SK-N-SH (cell line): ENCODE measurements at regions not wholly inside any gene's neighbourhood (a gene's known extent, or its start where the extent isn't known, plus 50 kb on each side); places are given as distances from the start of the nearest gene placed in this dataset.

Experiments
- EP300 ChIP-seq, 2 experiments: IDR thresholded peaks; 2 replicates each; pipeline versions ENCODE4 v1.4.0 to v1.6.1; 2012; ENCODE audit warnings: borderline replicate concordance in 1 of 2, low read depth in 1 of 2, low read length in 1 of 2
- EZH2phosphoT487 ChIP-seq: fragments of 200-600 bp; sonication (generic); IDR thresholded peaks from 2 replicates; pipeline ENCODE4 v1.6.1; 2017; ENCODE audit warnings: low read depth, mixed run types, mild to moderate bottlenecking, antibody characterized with exemption, moderate library complexity, borderline replicate concordance
- GATA2 ChIP-seq: sonication (generic); formaldehyde crosslinking; IDR thresholded peaks from 2 replicates; pipeline ENCODE4 v1.5.0; 2020; ENCODE audit warnings: mild to moderate bottlenecking, missing genetic modification reagents
- JUND ChIP-seq: IDR thresholded peaks from 2 replicates; pipeline ENCODE4 v1.4.0; 2012
- MEF2A ChIP-seq: IDR thresholded peaks from 2 replicates; pipeline ENCODE4 v1.4.0; 2012; ENCODE audit warnings: low read depth, borderline replicate concordance
- NFIC ChIP-seq: IDR thresholded peaks from 2 replicates; pipeline ENCODE4 v1.4.0; 2012; ENCODE audit warnings: borderline replicate concordance
- RFX5 ChIP-seq: IDR thresholded peaks from 2 replicates; pipeline ENCODE4 v1.6.1; 2012; ENCODE audit warnings: mild to moderate bottlenecking, improper control_type of control experiment, low read length
- RXRA ChIP-seq: IDR thresholded peaks from 2 replicates; pipeline ENCODE4 v1.4.0; 2012; ENCODE audit warnings: low read depth, mild to moderate bottlenecking, borderline replicate concordance
- SIN3A ChIP-seq: IDR thresholded peaks from 2 replicates; pipeline ENCODE4 v1.6.1; 2012; ENCODE audit warnings: low read depth, mild to moderate bottlenecking, low read length, moderate library complexity, borderline replicate concordance
- SMC3 ChIP-seq: IDR thresholded peaks from 2 replicates; pipeline ENCODE4 v1.6.1; 2012; ENCODE audit warnings: low read depth, low read length, improper control_type of control experiment
- TAF1 ChIP-seq: IDR thresholded peaks from 2 replicates; pipeline ENCODE4 v1.6.1; 2012; ENCODE audit warnings: low read depth, mild to moderate bottlenecking, low read length, moderate library complexity, borderline replicate concordance
- TEAD4 ChIP-seq: IDR thresholded peaks from 2 replicates; pipeline ENCODE4 v1.4.0; 2012; ENCODE audit warnings: mild to moderate bottlenecking, borderline replicate concordance; ENCODE audit not compliant: insufficient read depth
- TF ChIP-seq, protein P1 (sequence below): fragments of 200-600 bp; sonication (generic); IDR thresholded peaks from 2 replicates; pipeline ENCODE4 v1.6.1; 2017; ENCODE audit warnings: antibody characterized with exemption, mild to moderate bottlenecking, moderate library complexity

GRCh38 chr3:87742250-87742649 is 316.6 kb downstream of the CGGBP1 start:
- TF ChIP-seq TAF1 (no peak), GATA2 (CRISPR knock-in tag) (no peak), NFIC (no peak), JUND (no peak), RFX5 (no peak), EP300 (IDR thresholded peaks at IDR 0.05; ENCODE audit: borderline replicate concordance in 1 of 2, low read depth in 1 of 2, low read length in 1 of 2) (no peak), TEAD4 (no peak), RXRA (no peak), SIN3A (no peak), MEF2A (no peak), EZH2phosphoT487 (no peak), SMC3 (no peak)
- TF ChIP-seq, protein P1, sequence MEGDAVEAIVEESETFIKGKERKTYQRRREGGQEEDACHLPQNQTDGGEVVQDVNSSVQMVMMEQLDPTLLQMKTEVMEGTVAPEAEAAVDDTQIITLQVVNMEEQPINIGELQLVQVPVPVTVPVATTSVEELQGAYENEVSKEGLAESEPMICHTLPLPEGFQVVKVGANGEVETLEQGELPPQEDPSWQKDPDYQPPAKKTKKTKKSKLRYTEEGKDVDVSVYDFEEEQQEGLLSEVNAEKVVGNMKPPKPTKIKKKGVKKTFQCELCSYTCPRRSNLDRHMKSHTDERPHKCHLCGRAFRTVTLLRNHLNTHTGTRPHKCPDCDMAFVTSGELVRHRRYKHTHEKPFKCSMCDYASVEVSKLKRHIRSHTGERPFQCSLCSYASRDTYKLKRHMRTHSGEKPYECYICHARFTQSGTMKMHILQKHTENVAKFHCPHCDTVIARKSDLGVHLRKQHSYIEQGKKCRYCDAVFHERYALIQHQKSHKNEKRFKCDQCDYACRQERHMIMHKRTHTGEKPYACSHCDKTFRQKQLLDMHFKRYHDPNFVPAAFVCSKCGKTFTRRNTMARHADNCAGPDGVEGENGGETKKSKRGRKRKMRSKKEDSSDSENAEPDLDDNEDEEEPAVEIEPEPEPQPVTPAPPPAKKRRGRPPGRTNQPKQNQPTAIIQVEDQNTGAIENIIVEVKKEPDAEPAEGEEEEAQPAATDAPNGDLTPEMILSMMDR, result no peak
